Nephron progenitor cell (in vitro differentiated cells): ENCODE measurements at regions not wholly inside any gene's neighbourhood (a gene's known extent, or its start where the extent isn't known, plus 50 kb on each side); places are given as distances from the start of the nearest gene placed in this dataset.

Experiments used
- DNase-seq: peaks from one replicate; pipeline ENCODE4 v3.0.0; 2021
- H3K27ac Mint-ChIP-seq: 2 replicates; pipeline ENCODE4 v1.8.0; 2021; ENCODE audit warnings: mild to moderate bottlenecking, moderate library complexity, mixed read lengths
- H3K27me3 Mint-ChIP-seq: 2 replicates; pipeline ENCODE4 v1.8.0; 2021; ENCODE audit warnings: mild to moderate bottlenecking, low read depth, mixed read lengths; ENCODE audit not compliant: poor library complexity
- H3K36me3 Mint-ChIP-seq: 2 replicates; pipeline ENCODE4 v1.8.0; 2021; ENCODE audit warnings: low read depth, mixed read lengths
- H3K4me1 Mint-ChIP-seq: 2 replicates; pipeline ENCODE4 v1.8.0; 2021; ENCODE audit warnings: mixed read lengths
- H3K4me3 Mint-ChIP-seq: 2 replicates; pipeline ENCODE4 v1.8.0; 2021; ENCODE audit warnings: mild to moderate bottlenecking, moderate library complexity, mixed read lengths
- H3K9me3 Mint-ChIP-seq: 2 replicates; pipeline ENCODE4 v1.8.0; 2021; ENCODE audit warnings: mild to moderate bottlenecking, moderate library complexity, mixed read lengths
- TF ChIP-seq, protein P1 (sequence below): fragments of 200-600 bp; sonication (generic); IDR thresholded peaks from 2 replicates; pipeline ENCODE4 v1.5.0; 2021; ENCODE audit warnings: antibody characterized with exemption

DNA sequence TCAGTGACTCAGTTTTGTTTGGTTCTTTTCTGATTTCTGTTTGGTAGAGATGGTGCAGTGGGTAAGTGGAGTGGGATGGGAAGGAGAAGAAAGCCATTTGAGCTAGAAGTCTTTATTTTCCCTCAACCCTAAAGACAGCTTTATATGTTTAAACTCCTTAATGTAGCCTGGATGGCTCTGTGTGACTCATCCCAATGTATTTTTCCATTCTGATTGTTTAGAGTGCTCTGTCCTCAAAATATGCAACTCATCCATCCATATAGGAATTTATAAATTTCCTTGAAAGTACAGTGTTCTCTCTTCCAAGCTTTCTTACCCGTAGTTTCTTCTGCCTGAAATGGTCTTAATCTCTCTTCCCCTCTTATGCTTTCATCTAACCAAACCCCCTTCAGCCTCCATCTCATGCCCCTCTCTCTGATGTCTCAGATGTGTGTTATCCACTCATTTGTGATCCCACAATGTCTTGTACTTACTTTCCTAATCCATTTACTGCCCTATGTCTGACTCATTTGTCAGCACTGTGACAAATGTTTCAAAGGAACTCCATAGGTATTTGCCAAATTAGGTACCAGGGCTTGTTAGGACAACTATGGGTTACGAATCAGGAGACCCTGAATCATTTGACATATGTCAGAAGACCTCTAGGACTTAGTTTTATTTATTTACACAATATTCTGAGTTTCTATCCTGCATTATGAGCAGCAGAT, 217.5 kb upstream of the SGCD start:
- Mint-ChIP-seq H3K4me3 (no peak overlapping the region), H3K27ac (no peak overlapping the region), H3K36me3 (no peaks in the 10 kb centered on the region), H3K4me1 (no peaks in the 10 kb centered on the region), H3K27me3 (peaks cover 4% of the 10 kb centered on the region), H3K9me3 (no peaks in the 10 kb centered on the region)
- TF ChIP-seq, protein P1, sequence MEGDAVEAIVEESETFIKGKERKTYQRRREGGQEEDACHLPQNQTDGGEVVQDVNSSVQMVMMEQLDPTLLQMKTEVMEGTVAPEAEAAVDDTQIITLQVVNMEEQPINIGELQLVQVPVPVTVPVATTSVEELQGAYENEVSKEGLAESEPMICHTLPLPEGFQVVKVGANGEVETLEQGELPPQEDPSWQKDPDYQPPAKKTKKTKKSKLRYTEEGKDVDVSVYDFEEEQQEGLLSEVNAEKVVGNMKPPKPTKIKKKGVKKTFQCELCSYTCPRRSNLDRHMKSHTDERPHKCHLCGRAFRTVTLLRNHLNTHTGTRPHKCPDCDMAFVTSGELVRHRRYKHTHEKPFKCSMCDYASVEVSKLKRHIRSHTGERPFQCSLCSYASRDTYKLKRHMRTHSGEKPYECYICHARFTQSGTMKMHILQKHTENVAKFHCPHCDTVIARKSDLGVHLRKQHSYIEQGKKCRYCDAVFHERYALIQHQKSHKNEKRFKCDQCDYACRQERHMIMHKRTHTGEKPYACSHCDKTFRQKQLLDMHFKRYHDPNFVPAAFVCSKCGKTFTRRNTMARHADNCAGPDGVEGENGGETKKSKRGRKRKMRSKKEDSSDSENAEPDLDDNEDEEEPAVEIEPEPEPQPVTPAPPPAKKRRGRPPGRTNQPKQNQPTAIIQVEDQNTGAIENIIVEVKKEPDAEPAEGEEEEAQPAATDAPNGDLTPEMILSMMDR: no peak
- no peak for DNase-seq

GRCh38 chr5:156119692-156120091, 207.3 kb upstream of the SGCD start:
- no peaks in the 10 kb centered on the region for H3K36me3 Mint-ChIP-seq
- no peak for DNase-seq
- no peak overlapping the region for H3K4me3 Mint-ChIP-seq
- TF ChIP-seq, protein P1: no peak
- no peaks in the 10 kb centered on the region for H3K9me3 Mint-ChIP-seq
- no peak overlapping the region for H3K27ac Mint-ChIP-seq
- H3K27me3 Mint-ChIP-seq: peaks cover 6% of the 10 kb centered on the region
- peaks cover 5% of the 10 kb centered on the region for H3K4me1 Mint-ChIP-seq

GRCh38 chr5:156120777-156121176, 206.2 kb upstream of the SGCD start:
- Mint-ChIP-seq H3K27me3 (peaks cover 6% of the 10 kb centered on the region), H3K9me3 (no peaks in the 10 kb centered on the region), H3K4me3 (no peak overlapping the region), H3K27ac (no peak overlapping the region), H3K4me1 (peaks cover 5% of the 10 kb centered on the region), H3K36me3 (no peaks in the 10 kb centered on the region)
- no peak for DNase-seq
- TF ChIP-seq, protein P1: no peak

DNA sequence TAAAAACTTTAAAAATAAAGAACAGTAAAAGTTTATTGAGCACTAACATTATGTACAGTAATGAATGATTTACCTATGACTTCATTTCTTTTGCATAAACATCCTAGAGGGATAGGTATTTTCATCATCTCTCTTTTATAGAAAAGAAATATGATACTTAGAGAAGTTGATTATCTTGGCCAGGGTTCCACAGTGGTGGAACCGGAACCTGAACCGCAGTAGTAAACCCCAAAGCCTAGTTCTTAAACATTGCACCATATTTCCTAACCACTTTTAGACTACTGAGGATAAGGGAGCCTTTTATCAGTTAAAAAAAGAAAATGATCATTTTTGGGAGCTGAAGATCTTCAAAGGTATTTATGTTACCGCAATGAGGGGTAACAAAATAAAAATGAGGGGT, 205.7 kb upstream of the SGCD start:
- Mint-ChIP-seq H3K27me3 (peaks cover 6% of the 10 kb centered on the region), H3K36me3 (no peaks in the 10 kb centered on the region), H3K9me3 (no peaks in the 10 kb centered on the region), H3K4me3 (no peak overlapping the region), H3K4me1 (peaks cover 5% of the 10 kb centered on the region), H3K27ac (no peak overlapping the region)
- no peak for DNase-seq
- TF ChIP-seq, protein P1: no peak

DNA sequence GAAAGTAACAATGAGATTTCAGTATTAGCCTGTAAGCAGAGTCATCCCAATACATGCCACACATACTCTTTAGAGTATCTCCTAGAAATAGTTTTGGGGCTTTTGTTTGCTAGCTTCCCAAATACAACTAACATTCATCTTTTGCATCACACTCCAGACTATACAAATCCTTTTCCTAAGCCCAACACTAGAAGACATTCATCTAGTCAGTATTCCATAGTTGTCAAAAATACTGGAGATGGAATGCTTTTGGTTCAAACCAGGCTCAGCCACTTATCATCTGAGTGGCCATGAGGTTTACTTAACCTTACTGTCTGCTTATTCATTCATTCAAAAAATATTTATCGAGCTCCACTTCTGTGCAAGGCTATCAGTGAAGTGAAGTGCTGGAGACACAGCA, 205.1 kb upstream of the SGCD start:
- TF ChIP-seq, protein P1: no peak
- Mint-ChIP-seq H3K4me3 (no peak overlapping the region), H3K36me3 (no peaks in the 10 kb centered on the region), H3K4me1 (peaks cover 2% of the 10 kb centered on the region), H3K27me3 (peaks cover 6% of the 10 kb centered on the region), H3K27ac (no peak overlapping the region), H3K9me3 (no peaks in the 10 kb centered on the region)
- DNase-seq: no peak

DNA sequence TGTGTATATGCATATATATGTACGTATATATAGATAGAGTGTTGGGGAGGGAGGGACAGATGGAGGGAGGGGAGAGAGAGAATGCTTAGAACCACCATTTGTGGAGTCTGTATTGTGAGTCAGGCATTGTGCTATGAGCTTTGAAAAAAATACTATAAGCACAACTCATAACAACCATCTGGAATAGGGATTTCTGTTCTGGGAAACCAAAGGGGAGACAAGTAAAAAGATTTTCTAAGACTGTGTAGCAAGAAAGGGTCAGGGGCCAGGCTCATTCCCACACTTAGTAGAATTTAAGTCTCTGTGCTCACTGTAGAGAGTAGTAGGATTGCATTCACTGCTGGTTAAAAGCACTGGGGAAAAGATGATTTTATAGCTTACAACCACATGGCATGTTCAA, 202.3 kb upstream of the SGCD start:
- Mint-ChIP-seq H3K36me3 (no peaks in the 10 kb centered on the region), H3K27ac (no peak overlapping the region), H3K4me3 (no peak overlapping the region), H3K27me3 (peaks cover 3% of the 10 kb centered on the region), H3K9me3 (no peaks in the 10 kb centered on the region), H3K4me1 (no peaks in the 10 kb centered on the region)
- DNase-seq: no peak
- TF ChIP-seq, protein P1: no peak
